Immature natural killer cell (primary cell): ENCODE measurements at regions not wholly inside any gene's neighbourhood (a gene's known extent, or its start where the extent isn't known, plus 50 kb on each side); places are given as distances from the start of the nearest gene placed in this dataset.

Source experiments
- DNase-seq, 3 donors: peaks; one replicate each; pipeline ENCODE4 v3.0.0; 2022; ENCODE audit warnings: mixed read lengths in 1 of 3
- H3K27ac Mint-ChIP-seq, 6 donors: one replicate each; pipeline ENCODE4 v1.8.0; 2020; ENCODE audit warnings: mixed read lengths in 6 of 6, mild to moderate bottlenecking in 5 of 6, inconsistent platforms in 4 of 6, moderate library complexity in 3 of 6
- H3K27me3 Mint-ChIP-seq, 3 donors: one replicate each; pipeline ENCODE4 v1.8.0; 2020 to 2021; ENCODE audit warnings: low read depth in 3 of 3, mild to moderate bottlenecking in 3 of 3, mixed read lengths in 3 of 3, moderate library complexity in 3 of 3, inconsistent platforms in 1 of 3
- H3K36me3 Mint-ChIP-seq, 3 donors: one replicate each; pipeline ENCODE4 v1.8.0; 2020; ENCODE audit warnings: mixed read lengths in 3 of 3, inconsistent platforms in 2 of 3, mild to moderate bottlenecking in 2 of 3
- H3K4me1 Mint-ChIP-seq, 2 donors: one replicate each; pipeline ENCODE4 v1.8.0; 2020; ENCODE audit warnings: inconsistent platforms in 2 of 2, mild to moderate bottlenecking in 2 of 2, mixed read lengths in 2 of 2, moderate library complexity in 1 of 2
- H3K4me3 Mint-ChIP-seq, 5 donors: one replicate each; pipeline ENCODE4 v1.8.0; 2020; ENCODE audit warnings: mild to moderate bottlenecking in 5 of 5, mixed read lengths in 5 of 5, inconsistent platforms in 3 of 5, moderate library complexity in 3 of 5
- H3K9me3 Mint-ChIP-seq, 6 donors: one replicate each; pipeline ENCODE4 v1.8.0; 2020; ENCODE audit warnings: mild to moderate bottlenecking in 6 of 6, mixed read lengths in 6 of 6, inconsistent platforms in 4 of 6, moderate library complexity in 3 of 6

- no peak overlapping the region for H3K27ac Mint-ChIP-seq
- DNase-seq = no peak
- no peaks in the 10 kb centered on the region for H3K36me3 Mint-ChIP-seq
- H3K27me3 Mint-ChIP-seq = peaks cover 0 to 5% (median under 1%) of the 10 kb centered on the region in 3 donors
- peaks cover 0 to 7% of the 10 kb centered on the region in 2 donors for H3K4me1 Mint-ChIP-seq
- H3K4me3 Mint-ChIP-seq = no peak overlapping the region
- peaks cover 0 to 1% (median 0%) of the 10 kb centered on the region in 6 donors for H3K9me3 Mint-ChIP-seq
Measured at GRCh38 chr18:45119876-45120275, 439.2 kb downstream of the SETBP1 start.

- Mint-ChIP-seq H3K36me3 (no peaks in the 10 kb centered on the region), H3K9me3 (peaks cover 0 to 1% (median 0%) of the 10 kb centered on the region in 6 donors), H3K27ac (no peak overlapping the region), H3K4me3 (no peak overlapping the region), H3K4me1 (peaks cover 0 to 7% of the 10 kb centered on the region in 2 donors), H3K27me3 (peaks cover 0 to 5% (median 0%) of the 10 kb centered on the region in 3 donors)
- no peak for DNase-seq
Measured at GRCh38 chr18:45121146-45121545, 440.5 kb downstream of the SETBP1 start.

- peaks cover 3 to 5% (median 4%) of the 10 kb centered on the region in 3 donors for H3K27me3 Mint-ChIP-seq
- H3K9me3 Mint-ChIP-seq = peaks cover 0 to 1% (median 0%) of the 10 kb centered on the region in 6 donors
- H3K27ac Mint-ChIP-seq = no peak overlapping the region
- no peak overlapping the region for H3K4me3 Mint-ChIP-seq
- no peak for DNase-seq
- no peaks in the 10 kb centered on the region for H3K36me3 Mint-ChIP-seq
- peaks cover 0 to 7% of the 10 kb centered on the region in 2 donors for H3K4me1 Mint-ChIP-seq
Measured at GRCh38 chr18:45122506-45122905, 441.8 kb downstream of the SETBP1 start.

GRCh38 chr18:45127405-45127804 is 446.7 kb downstream of the SETBP1 start:
- peaks cover 4 to 8% (median 6%) of the 10 kb centered on the region in 3 donors for H3K27me3 Mint-ChIP-seq
- no peak for DNase-seq

GRCh38 chr18:45133276-45133675 is 452.6 kb downstream of the SETBP1 start:
- Mint-ChIP-seq H3K4me1 (peaks cover 20 to 30% of the 10 kb centered on the region in 2 donors), H3K27me3 (peaks cover 0 to 6% (median 2%) of the 10 kb centered on the region in 3 donors), H3K9me3 (no peaks in the 10 kb centered on the region), H3K27ac (no peak overlapping the region), H3K36me3 (peaks cover 0 to 4% (median 0%) of the 10 kb centered on the region in 3 donors), H3K4me3 (no peak overlapping the region)
- DNase-seq = no peak

More at GRCh38 chr18:45127405-45127804, 446.7 kb downstream of the SETBP1 start:
- Mint-ChIP-seq H3K4me3 (no peak overlapping the region), H3K36me3 (peaks cover 0 to 4% (median 0%) of the 10 kb centered on the region in 3 donors), H3K9me3 (no peaks in the 10 kb centered on the region), H3K4me1 (no peaks in the 10 kb centered on the region), H3K27ac (no peak overlapping the region)

GRCh38 chr18:45136381-45137086 is 455.8 kb downstream of the SETBP1 start:
- no peaks in the 10 kb centered on the region for H3K9me3 Mint-ChIP-seq
- peaks cover 38 to 47% of the 10 kb centered on the region in 2 donors for H3K4me1 Mint-ChIP-seq
- peak in 1 of 3 donors; percentile 18 for DNase-seq
- peak overlapping the region in 2 of 6 donors; percentile 0 to 28 for H3K27ac Mint-ChIP-seq
- peak overlapping the region; percentile 41 to 72 (median 67) for H3K4me3 Mint-ChIP-seq
- H3K27me3 Mint-ChIP-seq = peaks cover 0 to 2% (median 2%) of the 10 kb centered on the region in 3 donors
- peaks cover 0 to 8% (median 3%) of the 10 kb centered on the region in 3 donors for H3K36me3 Mint-ChIP-seq

- Mint-ChIP-seq H3K36me3 (peaks cover 0 to 9% (median 3%) of the 10 kb centered on the region in 3 donors), H3K27ac (peak overlapping the region in 1 of 6 donors; percentile 0), H3K4me1 (peaks cover 38 to 47% of the 10 kb centered on the region in 2 donors), H3K4me3 (peak overlapping the region; percentile 41 to 72 (median 67)), H3K9me3 (no peaks in the 10 kb centered on the region), H3K27me3 (peaks cover 0 to 2% (median 2%) of the 10 kb centered on the region in 3 donors)
- no peak for DNase-seq
Measured at GRCh38 chr18:45137087-45137419, 456.4 kb downstream of the SETBP1 start.

GRCh38 chr18:45139478-45139877 is 458.8 kb downstream of the SETBP1 start:
- H3K36me3 Mint-ChIP-seq = peaks cover 0 to 9% (median 3%) of the 10 kb centered on the region in 3 donors
- peaks cover 0 to 6% (median 0%) of the 10 kb centered on the region in 3 donors for H3K27me3 Mint-ChIP-seq
- DNase-seq = peak; percentile 19 to 35 (median 35)
- H3K4me1 Mint-ChIP-seq = peaks cover 38 to 47% of the 10 kb centered on the region in 2 donors
- H3K27ac Mint-ChIP-seq = peak overlapping the region in 2 of 6 donors; percentile 28 to 39
- H3K9me3 Mint-ChIP-seq = no peaks in the 10 kb centered on the region
- peak overlapping the region in 4 of 5 donors; percentile 18 to 64 (median 24) for H3K4me3 Mint-ChIP-seq

GRCh38 chr18:45142868-45143267 is 462.2 kb downstream of the SETBP1 start:
- Mint-ChIP-seq H3K27ac (peak overlapping the region in 1 of 6 donors; percentile 37), H3K36me3 (peaks cover 0 to 12% (median 3%) of the 10 kb centered on the region in 3 donors)

GRCh38 chr18:45149712-45150111 is 465.6 kb upstream of the SLC14A2 start:
- peaks cover 0 to 4% (median 0%) of the 10 kb centered on the region in 6 donors for H3K9me3 Mint-ChIP-seq
- H3K4me1 Mint-ChIP-seq = no peaks in the 10 kb centered on the region

More at GRCh38 chr18:45142868-45143267, 462.2 kb downstream of the SETBP1 start:
- Mint-ChIP-seq H3K9me3 (peaks cover 0 to 3% (median 0%) of the 10 kb centered on the region in 6 donors), H3K27me3 (peaks cover 0 to 7% (median 0%) of the 10 kb centered on the region in 3 donors), H3K4me1 (peaks cover 19% of the 10 kb centered on the region in 2 donors), H3K4me3 (no peak overlapping the region)
- no peak for DNase-seq

GRCh38 chr18:45151645-45152044 is 463.6 kb upstream of the SLC14A2 start:
- Mint-ChIP-seq H3K27me3 (peaks cover 0 to 6% (median 5%) of the 10 kb centered on the region in 3 donors), H3K4me1 (no peaks in the 10 kb centered on the region), H3K27ac (no peak overlapping the region), H3K4me3 (no peak overlapping the region), H3K9me3 (peaks cover 0 to 4% (median 0%) of the 10 kb centered on the region in 6 donors), H3K36me3 (peaks cover 0 to 7% (median 0%) of the 10 kb centered on the region in 3 donors)
- no peak for DNase-seq

More at GRCh38 chr18:45149712-45150111, 465.6 kb upstream of the SLC14A2 start:
- H3K27ac Mint-ChIP-seq = no peak overlapping the region
- DNase-seq = no peak
- peaks cover 0 to 10% (median 0%) of the 10 kb centered on the region in 3 donors for H3K36me3 Mint-ChIP-seq
- peaks cover 1 to 6% (median 5%) of the 10 kb centered on the region in 3 donors for H3K27me3 Mint-ChIP-seq
- no peak overlapping the region for H3K4me3 Mint-ChIP-seq

GRCh38 chr18:45155526-45155925 is 459.8 kb upstream of the SLC14A2 start:
- Mint-ChIP-seq H3K4me3 (no peak overlapping the region), H3K4me1 (peaks cover 2 to 12% of the 10 kb centered on the region in 2 donors), H3K36me3 (peaks cover 0 to 3% (median 0%) of the 10 kb centered on the region in 3 donors), H3K27ac (no peak overlapping the region), H3K27me3 (peaks cover 0 to 7% (median 5%) of the 10 kb centered on the region in 3 donors), H3K9me3 (no peaks in the 10 kb centered on the region)
- DNase-seq = no peak

- Mint-ChIP-seq H3K9me3 (peaks cover 0 to 3% (median 0%) of the 10 kb centered on the region in 6 donors), H3K4me3 (no peak overlapping the region), H3K27ac (no peak overlapping the region), H3K4me1 (peaks cover 5 to 18% of the 10 kb centered on the region in 2 donors), H3K36me3 (peaks cover 0 to 3% (median 0%) of the 10 kb centered on the region in 3 donors), H3K27me3 (peaks cover 0 to 7% (median 3%) of the 10 kb centered on the region in 3 donors)
- DNase-seq = no peak
Measured at GRCh38 chr18:45156946-45157345, 458.3 kb upstream of the SLC14A2 start.

GRCh38 chr18:45157576-45157975 is 457.7 kb upstream of the SLC14A2 start:
- no peak for DNase-seq
- Mint-ChIP-seq H3K9me3 (peaks cover 0 to 3% (median 0%) of the 10 kb centered on the region in 6 donors), H3K27ac (no peak overlapping the region), H3K27me3 (peaks cover 0 to 7% (median 3%) of the 10 kb centered on the region in 3 donors), H3K4me1 (peaks cover 6 to 19% of the 10 kb centered on the region in 2 donors), H3K4me3 (no peak overlapping the region), H3K36me3 (peaks cover 0 to 3% (median 0%) of the 10 kb centered on the region in 3 donors)
